DMS 273 treated with DMSO at 0.1 percent for 48 hours (cell line): ENCODE measurements at regions not wholly inside any gene's neighbourhood (a gene's known extent, or its start where the extent isn't known, plus 50 kb on each side); places are given as distances from the start of the nearest gene placed in this dataset.
A peak's percentile ranks its signal among the peaks of the same experiment; 100 is the strongest.
"Not testable (repeated sequence)": the region's sequence is repeated elsewhere in the genome, so short reads cannot be mapped to it uniquely, and the experiment has no call there.

Experiments
- DNase-seq: peaks from one replicate; lab custom pipeline; 2025; lab: John Stamatoyannopoulos, UW

DNA sequence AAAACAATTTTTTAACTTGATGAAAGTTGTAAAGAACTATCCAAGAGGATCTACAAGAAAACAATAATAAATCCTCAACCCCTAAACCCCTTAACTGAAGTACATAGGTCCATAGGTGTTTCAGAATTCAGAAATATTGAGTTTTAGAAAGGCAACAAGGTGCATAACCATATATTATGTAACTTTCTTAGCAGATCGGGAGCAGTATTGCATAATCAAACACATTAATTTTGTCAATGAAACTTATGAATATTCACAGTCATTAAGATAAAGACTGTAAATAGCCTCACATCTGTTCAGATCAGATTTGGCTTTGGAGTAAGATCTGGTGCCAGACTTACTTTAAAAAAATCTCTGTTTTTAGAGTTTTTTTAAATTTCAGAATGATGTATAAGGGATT is 647.1 kb upstream of the FLRT2 start:
- no peak for DNase-seq

DNA sequence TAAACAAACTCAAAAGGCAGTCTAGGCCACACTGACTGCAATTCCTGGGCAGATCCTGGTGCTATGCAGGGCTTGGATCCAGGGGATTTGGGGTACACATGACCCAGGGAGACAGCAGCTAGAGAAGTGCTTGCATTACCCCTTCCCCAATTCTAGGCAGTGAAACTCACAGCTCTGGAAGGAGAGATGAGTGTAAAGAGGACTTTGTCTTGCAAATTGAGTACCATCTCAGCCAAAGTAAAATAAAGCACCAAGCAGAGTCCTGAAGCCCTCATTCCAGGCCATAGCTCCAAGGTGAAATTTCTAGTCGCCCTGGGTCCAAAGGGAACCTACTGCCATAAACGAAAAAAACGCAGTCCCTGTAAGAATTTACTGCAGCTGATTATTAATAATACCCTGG is 644.9 kb upstream of the FLRT2 start:
- no peak for DNase-seq

DNA sequence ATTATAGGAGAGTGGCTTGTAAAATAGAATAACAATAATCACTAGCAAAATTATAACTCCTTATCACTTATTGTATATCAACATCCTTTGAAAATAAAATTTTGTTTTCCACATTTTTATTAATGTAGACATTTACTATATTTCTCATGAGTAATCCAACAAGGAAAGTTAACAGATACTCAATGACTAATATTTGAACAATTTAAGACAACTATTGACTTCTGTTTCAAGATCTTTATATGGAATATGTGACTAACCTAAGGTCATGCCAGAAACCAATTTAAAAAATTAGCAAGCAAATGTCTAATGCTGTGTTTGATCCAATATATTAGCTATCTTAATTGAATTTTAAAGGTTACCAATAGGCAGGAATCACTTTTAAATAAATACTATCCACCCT is 638.5 kb upstream of the FLRT2 start:
- no peak for DNase-seq

DNA sequence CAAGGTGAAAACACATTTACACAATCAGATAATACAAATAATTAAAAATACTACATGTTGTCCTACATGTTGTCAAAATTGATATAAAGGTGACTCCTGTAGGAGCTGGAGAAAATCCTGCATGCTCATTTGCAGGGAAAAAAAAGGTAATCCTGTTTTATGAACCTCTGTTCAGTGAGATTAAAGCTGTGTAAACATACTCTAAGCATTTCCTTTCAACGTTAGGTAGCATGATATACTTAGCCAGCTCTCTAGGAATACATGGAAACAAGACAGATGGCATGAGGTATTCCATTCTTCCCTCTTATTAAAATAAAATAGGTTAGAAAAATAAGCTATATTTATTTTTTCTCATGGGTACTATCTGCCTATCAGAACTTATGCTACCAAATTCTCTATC is 635.7 kb upstream of the FLRT2 start:
- DNase-seq: no peak

DNA sequence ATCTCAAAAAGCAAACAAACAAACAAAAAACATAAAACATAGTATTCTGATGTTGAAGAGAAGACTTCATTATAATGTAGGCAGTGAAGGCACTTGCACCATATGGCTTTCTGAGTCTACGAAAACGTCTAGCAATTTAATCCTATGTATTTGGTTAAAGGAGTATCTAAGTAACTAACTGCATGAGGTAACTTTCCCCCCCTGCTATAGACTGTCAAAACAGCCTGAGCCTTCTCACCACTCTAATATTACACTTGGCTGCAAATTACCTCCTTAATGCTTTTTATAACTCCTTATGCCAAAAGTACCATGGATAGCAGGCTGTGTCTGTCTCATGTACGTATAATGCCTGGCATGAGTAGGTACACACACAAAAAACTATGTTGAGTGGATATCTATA is 607.6 kb upstream of the FLRT2 start:
- DNase-seq: peak; percentile 24

DNA sequence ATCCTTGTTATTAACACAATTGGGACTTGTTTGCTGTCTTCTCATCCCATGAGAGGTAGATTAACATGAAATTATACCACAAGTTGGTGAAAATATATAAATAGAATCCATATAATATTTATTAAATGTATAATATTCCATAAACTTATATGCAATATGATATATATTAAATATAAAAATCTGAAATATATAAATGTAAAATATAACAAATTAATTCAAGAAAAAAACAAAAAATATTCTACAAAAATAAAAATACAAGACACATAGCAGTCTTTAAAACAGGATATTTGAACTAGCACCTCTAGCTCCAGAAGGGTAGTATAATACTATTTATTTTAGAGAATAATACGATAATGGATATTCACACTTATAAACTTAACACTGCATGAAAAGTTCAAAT is 603.3 kb upstream of the FLRT2 start:
- DNase-seq: no peak

DNA sequence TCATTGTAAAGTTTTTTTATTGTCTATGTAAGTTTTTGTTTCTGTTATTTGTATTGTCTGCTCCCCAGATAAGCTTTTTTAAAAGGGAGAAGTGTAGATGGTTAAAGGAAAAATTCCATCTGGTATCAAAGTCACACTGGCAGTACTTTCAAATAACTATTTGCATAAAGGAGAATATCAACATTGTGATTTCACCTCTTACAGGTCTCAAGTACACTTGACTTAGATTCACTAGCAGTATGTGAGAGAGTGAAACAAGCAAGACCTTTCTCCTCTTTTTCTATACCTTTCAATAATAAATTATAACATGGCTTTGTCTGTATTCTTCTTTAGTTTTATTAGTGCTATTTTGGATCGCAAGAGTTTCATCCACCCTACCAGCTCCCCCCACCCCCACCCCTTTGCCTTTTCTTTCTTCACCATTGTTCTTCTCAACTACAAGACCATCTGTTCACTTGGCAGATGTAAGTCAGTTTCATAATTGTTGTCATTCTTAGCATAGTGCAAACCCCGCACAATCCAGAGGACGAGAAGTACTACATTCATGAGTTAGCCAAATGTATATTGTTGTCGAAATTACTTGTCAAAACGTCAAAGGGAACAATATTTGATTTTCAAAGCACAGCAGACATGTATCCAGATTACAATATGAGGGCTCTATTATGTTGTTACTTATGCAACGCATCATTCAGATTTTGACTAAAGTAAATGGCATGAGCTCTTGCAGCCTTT is 602.7 kb upstream of the FLRT2 start:
- DNase-seq: no peak

DNA sequence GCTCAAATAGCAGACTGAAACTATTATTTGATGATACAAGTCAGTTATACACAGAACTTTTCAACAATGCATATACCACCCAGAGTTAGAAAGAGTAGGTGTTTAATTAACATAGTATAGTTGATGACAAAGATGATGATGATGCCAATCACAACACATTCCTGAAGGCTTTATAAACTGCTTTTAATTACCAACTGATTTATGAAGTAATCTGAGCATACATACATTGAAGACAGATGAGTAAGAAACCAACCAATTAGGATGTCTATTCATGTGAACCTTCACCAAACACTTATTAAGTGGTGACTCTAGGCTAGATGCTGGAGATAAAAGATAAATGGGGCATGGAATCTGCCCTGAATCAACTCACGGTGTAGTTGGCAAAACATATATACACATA is 600.9 kb upstream of the FLRT2 start:
- no peak for DNase-seq

DNA sequence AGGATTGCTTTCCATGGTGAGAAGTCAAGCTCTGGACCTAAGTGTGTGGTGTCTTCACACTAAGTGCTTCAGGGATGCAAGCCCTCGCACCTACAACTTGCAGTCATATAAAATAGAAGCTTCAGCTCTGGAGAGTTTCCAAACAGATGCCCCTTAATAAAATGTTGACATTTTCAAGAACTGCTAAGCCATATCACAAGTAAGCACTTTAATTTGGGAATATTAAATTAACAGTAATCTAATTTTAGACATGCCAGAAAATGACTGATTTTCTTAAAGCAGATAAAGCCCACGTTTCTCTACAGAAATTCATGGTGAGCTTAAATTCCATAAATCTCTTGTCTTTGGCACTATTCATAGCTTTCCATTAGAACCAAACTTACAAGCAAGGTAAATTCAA is 600.1 kb upstream of the FLRT2 start:
- no peak for DNase-seq

DNA sequence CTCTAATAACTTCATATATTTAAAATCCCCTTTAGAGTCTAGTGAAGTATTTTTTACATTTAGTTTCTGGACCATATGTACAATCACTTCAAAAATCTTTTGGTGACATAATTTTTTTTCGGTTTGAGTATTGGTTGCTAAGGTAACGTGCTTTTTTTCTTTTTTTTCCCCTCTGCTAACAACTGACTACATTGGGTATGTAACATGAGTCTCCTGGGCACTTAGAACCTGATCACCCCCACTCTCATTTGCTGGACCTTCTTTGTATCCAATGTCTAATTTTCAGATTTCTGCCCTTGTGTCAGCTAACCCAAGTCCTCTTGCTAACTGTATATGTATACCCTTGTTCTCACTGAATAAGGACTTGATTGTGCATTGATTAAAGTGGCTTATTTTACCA is 592.9 kb upstream of the FLRT2 start:
- DNase-seq: no peak

DNA sequence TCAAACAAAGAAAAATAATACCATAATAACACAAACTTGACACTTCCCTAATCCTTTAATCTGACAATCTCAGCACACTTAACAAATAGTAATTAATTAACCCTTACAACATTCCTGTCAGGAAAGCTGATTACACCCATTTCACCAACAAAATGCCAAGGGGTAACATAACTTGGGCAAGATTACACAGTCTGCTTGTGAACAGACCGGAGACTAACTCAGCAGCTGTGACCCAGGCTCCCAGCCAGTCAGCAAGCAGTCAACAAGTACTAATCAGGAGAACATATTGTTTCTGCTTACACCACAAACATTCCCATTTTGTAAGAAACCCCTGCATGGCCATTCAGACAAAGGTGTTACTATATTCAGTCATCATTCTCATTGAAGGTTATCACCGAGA is 592.5 kb upstream of the FLRT2 start:
- no peak for DNase-seq

DNA sequence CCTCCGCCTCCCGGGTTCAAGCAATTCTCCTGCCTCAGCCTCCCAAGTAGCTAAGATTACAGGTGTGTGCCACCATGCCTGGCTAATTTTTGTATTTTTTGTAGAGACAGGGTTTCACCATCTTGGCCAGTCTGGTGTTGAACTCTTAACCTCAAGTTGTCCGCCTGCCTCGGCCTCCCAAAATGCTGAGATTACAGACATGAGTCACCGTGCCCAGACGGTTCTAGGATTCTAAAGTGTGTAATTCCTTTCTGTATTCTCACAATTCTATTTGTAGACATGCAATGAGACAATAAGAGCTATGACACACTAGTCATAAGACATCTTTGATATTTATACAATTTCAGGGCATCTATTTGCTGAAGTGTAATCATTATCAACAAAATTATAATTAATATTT is 585.0 kb upstream of the FLRT2 start:
- DNase-seq: not testable (repeated sequence)

DNA sequence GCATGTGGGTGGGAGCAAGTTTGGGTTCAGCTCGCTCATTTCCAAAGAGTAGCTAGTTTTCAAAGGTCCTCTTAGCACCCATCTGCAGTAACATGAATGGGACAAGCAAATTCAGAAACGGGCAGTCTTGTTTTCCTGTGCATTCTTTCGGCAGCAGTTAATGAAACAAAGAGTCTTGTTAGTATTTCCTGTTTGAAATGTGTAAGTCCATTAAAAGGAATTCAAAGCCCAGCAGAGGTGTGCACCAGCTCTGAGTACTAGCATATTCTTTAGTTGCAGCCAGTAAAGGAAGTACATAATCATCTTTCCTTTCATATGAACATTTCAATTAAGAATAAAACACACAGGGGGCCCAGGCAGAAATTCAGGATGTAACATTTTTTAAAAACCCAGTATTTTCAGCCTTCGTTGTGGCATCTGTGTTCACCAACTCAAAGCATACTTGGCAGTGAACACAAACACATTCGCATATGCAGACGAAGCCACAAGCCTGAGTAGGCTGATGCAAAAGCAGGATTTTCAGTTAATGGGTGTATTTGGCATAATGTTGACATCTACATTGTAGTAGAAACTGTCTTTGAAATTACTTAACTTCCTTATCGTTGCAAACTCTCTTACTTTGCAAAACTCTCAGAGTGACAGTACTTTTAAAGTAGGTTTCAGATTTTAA is 570.0 kb upstream of the FLRT2 start:
- DNase-seq: no peak

DNA sequence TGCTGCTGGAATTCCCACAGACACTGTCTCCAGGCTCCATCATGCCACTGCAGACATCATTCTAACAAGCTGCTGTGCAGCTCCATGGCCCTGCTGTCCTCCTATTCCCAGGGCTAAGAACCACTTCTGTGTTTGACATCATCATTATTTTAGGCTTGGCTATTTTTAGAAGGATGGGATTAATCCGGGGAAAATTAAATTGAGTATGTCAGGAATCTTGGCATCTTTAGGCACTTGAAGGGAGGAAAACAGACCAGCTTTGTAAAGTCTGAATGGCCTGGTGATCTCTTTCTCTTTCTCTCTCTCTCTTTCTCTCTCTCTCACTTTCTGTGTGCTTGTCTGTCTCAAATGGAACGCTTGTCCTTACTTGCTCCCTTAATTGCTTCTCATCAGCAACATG is 568.3 kb upstream of the FLRT2 start:
- no peak for DNase-seq

DNA sequence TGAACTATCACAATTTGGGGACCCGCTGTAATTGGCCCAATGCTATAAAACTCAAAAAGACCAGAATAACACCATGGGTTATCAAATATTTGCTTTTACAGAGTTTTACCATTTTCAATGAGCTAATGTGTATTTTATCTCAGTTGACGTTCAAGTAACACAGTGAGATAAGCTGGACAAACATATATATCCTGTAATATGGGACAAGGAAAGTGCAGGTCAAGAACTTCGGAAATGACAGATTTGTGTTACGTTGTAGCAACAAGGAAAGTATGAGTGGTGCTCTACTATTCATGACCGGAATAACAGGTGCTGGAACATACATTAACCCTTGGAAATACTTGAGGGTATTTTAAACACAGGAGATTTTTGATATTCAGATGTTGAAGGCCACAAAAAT is 566.4 kb upstream of the FLRT2 start:
- DNase-seq: no peak

DNA sequence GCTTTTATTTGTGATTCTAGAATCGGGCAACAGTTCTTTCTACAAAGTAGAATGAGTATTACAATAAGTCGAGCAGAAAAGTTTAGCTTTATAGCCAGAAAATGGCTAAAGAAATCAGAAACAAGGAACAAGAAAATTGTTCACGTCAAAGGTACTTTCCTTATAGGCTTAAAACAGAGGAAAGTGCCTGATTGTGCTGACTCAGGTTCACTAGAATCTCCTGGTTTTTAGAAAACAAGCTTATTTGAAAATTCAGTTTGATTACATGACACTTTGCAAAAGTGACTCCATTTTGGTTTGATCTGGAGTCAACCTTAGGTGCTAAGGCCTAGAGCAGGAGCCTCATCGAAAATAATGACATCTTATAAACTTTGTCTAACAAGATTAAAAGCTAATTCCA is 564.7 kb upstream of the FLRT2 start:
- no peak for DNase-seq

DNA sequence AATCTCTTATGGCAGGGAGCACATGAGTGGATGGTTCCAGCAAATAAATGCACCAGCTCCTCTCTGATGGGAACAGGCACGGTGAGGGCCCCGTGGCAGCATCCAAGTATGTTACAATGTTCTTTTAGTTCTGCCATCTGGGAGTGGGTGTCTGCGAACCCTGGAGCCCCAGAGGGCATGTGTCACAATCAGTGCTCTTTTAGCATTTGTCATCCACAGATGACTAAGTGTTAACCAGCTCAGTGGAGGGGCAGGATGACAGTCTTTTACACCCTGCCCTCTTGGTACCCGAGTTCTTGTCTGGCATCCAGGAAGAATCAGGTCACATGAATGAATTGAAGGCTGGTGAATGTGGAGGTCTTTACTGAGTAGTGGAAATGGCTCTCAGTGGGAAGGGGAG is 560.4 kb upstream of the FLRT2 start:
- DNase-seq: no peak

DNA sequence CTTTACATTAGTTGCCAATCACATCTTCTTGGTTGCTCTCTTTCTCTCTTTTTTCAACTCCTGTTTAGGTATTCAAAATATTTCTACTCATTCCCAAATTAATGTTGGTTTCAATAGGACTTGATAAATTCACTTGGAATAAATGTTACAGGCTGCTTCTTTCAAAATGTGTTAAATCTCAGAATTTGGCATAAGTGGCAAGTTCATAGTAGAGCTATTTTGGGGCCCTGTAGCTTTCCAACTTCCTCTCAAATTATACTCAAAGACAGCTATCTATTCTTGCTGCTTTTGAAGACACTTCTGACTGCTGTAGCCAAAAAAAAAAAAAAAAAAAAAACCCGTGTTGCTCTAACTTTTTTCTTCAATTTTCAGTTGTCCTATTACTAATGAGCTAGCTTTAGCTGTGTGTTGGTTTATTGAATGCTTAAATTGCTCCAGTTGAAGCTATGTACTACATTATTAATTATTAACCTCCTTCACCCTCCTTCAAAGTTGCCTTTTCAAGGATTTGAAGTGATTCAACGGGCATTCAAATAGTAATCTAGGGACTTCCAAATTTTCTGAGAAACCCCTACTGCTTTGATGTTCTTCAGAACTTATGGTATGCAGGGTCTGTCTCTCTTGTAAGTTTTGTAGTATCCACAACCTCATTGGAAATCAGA is 554.6 kb upstream of the FLRT2 start:
- DNase-seq: no peak

DNA sequence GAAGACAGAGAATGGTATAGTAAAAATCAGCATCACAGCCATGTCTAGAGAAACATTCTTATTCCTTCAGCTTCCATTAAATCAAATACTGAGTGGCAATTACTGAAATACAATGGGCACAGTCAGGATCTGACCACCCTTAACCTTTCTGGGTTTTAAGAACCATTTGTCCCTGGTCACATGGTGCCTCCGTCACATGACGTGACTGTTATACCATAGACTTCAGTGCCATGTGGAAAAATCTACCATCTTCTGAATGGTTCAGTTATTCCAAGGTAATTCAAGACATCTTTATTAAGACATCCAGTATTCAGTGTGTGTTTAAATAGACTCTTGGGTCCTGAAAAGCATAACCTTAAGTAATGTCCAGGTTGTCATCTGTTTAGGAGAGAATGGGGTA is 553.1 kb upstream of the FLRT2 start:
- no peak for DNase-seq

DNA sequence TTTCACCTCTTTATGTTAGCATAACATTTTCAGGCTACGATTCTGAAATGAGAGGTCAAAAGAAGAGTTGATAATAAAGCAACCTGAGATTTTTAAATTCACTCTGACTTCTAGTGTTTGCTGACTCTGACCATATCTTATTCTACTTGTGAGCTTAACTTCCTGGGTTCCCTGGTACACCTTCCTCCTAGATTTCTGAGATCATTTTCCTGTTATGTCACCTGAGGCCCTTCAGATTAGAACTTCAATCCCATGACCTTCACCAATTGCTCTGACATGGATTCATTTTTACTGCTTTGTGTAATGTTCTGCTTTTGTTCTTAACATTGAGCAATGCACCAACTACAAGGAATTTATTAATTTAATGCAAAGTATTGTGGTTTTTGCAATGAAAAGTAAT is 542.9 kb upstream of the FLRT2 start:
- no peak for DNase-seq

DNA sequence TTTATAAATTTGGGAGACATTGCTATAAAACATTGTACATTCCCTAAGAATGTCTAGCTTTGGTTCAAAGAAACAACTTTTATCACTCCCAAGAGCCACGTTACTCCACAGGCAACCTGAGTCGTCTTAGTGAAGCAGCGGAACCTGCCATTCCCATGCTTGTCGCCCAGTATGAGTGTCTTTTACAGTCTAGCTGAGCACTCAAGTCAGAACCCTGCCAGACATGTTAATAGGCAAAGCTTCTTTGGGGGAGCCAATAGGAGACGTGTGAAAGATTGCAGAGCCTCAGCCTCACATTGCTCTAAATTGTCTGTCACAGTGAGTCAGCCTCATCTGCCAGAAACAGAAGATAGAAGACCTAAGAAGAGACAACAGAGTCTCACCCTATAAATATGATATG is 541.6 kb upstream of the FLRT2 start:
- no peak for DNase-seq

DNA sequence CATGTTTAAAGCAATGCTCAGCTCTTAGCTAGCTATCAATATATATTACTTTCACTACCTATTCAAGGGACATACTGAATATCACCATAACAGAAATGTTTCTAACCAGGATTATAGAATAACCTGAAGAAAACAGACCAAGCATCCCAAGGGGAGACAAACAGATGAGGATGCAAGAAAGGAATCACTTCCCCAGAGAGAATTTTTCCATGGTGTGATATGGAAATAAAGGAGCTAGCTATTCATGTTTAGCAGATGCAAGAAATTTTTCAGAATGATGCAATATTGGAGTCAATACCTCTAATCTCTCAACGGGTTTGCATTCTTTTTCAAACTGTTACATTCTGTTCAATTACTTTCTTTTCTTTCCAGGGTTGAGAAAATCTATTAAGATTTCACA is 538.9 kb upstream of the FLRT2 start:
- DNase-seq: no peak

DNA sequence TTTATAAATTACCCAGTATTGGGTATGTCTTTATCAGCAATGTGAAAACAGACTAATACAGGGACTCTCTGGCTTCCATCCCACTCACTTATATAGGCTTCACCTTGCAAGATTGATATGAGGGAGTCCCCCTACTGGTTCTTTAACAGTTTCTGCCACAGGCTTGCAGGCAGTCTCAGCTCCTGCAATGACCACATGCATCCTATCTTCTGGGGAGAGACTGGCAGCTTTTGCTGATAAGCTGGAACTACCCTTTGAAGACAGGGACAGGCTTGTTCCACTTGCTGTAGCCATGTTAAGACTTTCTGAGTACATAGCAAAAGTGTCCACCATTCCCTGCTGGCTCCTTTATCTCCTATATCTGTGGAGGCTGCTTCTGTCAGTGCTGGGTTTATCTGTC is 531.7 kb upstream of the FLRT2 start:
- no peak for DNase-seq

DNA sequence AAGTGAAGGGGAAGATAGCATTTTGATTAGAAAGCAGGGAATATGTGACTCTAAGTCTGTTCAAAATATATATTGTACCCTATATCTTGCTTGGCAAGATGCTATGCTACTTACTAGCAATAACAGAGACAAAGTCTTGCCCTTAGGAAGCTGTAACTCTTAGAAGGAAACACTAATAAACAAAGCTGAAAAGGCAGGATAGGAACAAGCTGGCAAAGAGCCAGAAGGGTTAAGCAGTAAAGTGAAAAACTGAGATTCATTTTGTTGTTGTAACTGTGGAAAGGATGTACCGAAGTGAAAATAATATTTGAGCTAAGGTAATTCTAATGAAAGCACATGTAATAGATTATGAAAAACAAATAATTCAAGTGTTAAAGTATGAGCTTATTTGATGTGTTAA is 527.1 kb upstream of the FLRT2 start:
- no peak for DNase-seq
